AG10803 (cell line): ENCODE measurements at regions not wholly inside any gene's neighbourhood (a gene's known extent, or its start where the extent isn't known, plus 50 kb on each side); places are given as distances from the start of the nearest gene placed in this dataset.

Experiments
- DNase-seq: peaks from one replicate; pipeline ENCODE4 v3.0.0; 2010; ENCODE audit warnings: low read depth
- H3K4me3 ChIP-seq: 2 replicates; pipeline ENCODE4 v1.5.1; 2011; ENCODE audit warnings: mild to moderate bottlenecking, low read length, control low read depth
- CTCF ChIP-seq: conservative IDR thresholded peaks from 2 replicates; pipeline ENCODE4 v1.5.1; 2011; ENCODE audit warnings: mild to moderate bottlenecking, low read length, control low read depth, inconsistent platforms

GRCh38 chr10:125482108-125482507 is 200.9 kb downstream of the TEX36 start:
- no peak for TF ChIP-seq CTCF
- no peak overlapping the region for H3K4me3 ChIP-seq
- no peak for DNase-seq

DNA sequence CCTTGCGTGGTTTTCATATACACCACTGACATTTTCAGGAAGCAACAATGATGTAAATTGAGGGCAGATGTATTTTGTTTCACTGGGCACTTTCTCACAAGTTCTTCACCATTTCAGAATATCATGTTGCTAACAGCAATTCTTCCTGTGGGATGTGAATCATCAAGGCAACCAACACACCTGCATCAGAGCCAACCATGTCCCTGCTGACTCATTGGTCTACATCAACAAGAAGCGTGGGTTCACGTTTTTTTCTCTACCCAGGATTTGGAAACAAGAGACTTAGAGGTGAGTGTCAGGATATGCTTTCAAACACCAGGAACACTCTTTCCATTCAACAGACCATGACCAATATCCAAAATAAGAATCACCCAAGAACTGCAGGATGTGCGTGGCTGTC is 203.9 kb downstream of the TEX36 start:
- H3K4me3 ChIP-seq, result no peak overlapping the region
- DNase-seq, result no peak
- TF ChIP-seq CTCF, result no peak

- no peak for TF ChIP-seq CTCF
- DNase-seq, result no peak
- H3K4me3 ChIP-seq, result no peak overlapping the region
Observed at GRCh38 chr10:125475815-125476214, 207.1 kb downstream of the TEX36 start.

GRCh38 chr10:125473143-125473793 is 209.7 kb downstream of the TEX36 start:
- TF ChIP-seq CTCF, result no peak
- no peak for DNase-seq
- no peak overlapping the region for H3K4me3 ChIP-seq

GRCh38 chr10:125472010-125472607 is 210.9 kb downstream of the TEX36 start:
- no peak for DNase-seq
- no peak overlapping the region for H3K4me3 ChIP-seq
- TF ChIP-seq CTCF, result no peak

- TF ChIP-seq CTCF, result no peak
- DNase-seq, result no peak
- H3K4me3 ChIP-seq, result no peak overlapping the region
Observed at GRCh38 chr10:125468278-125468677, 214.7 kb downstream of the TEX36 start.

GRCh38 chr10:125466685-125467084 is 216.3 kb downstream of the TEX36 start:
- TF ChIP-seq CTCF, result no peak
- H3K4me3 ChIP-seq, result no peak overlapping the region
- DNase-seq, result no peak
